Kidney (tissue), 13 donors: ENCODE measurements at regions not wholly inside any gene's neighbourhood (a gene's known extent, or its start where the extent isn't known, plus 50 kb on each side); places are given as distances from the start of the nearest gene placed in this dataset.

Experiments
- DNase-seq, 5 donors: peaks; one replicate each; pipeline ENCODE4 v3.0.0-alpha.2; 2013 to 2020
- FAIRE-seq: peaks from 2 replicates; lab custom pipeline; 2012; peaks lifted over from hg19 to GRCh38; lab: Jason Lieb, UNC
- H3K27ac ChIP-seq, 2 donors: one replicate each; pipeline ENCODE4 v1.7.0; 2013; ENCODE audit warnings: low read depth in 2 of 2, low read length in 2 of 2, inconsistent platforms in 1 of 2
- H3K27me3 ChIP-seq: one replicate; pipeline ENCODE4 v1.7.1; 2013; ENCODE audit warnings: low read length, inconsistent platforms; ENCODE audit not compliant: control insufficient read depth, insufficient read depth
- H3K36me3 ChIP-seq, 3 donors: one replicate each; pipeline versions ENCODE4 v1.7.0 to v1.7.1; 2013; ENCODE audit warnings: low read length in 3 of 3, control low read depth in 1 of 3, inconsistent platforms in 1 of 3; ENCODE audit not compliant: insufficient read depth in 3 of 3, control insufficient read depth in 2 of 3
- H3K4me1 ChIP-seq, 3 donors: one replicate each; pipeline versions ENCODE4 v1.7.0 to v1.7.1; 2013; ENCODE audit warnings: low read length in 3 of 3, inconsistent platforms in 1 of 3, low read depth in 1 of 3; ENCODE audit not compliant: control insufficient read depth in 2 of 3, insufficient read depth in 2 of 3
- H3K4me3 ChIP-seq, 3 donors: one replicate each; pipeline versions ENCODE4 v1.7.0 to v1.8.1; 2013; ENCODE audit warnings: low read length in 3 of 3, control low read depth in 1 of 3, inconsistent platforms in 1 of 3
- H3K9ac ChIP-seq, 3 donors: one replicate each; pipeline versions ENCODE4 v1.7.0 to v1.7.1; 2013; ENCODE audit warnings: low read length in 3 of 3, control low read depth in 1 of 3, inconsistent platforms in 1 of 3
- H3K9me3 ChIP-seq, 3 donors: one replicate each; pipeline versions ENCODE4 v1.7.0 to v1.7.1; 2013; ENCODE audit warnings: low read length in 3 of 3, control low read depth in 1 of 3, inconsistent platforms in 1 of 3; ENCODE audit not compliant: control insufficient read depth in 2 of 3, insufficient read depth in 1 of 3
- CTCF ChIP-seq: IDR thresholded peaks from 3 replicates; pipeline ENCODE4 v1.5.1; 2012; ENCODE audit warnings: mild to moderate bottlenecking, moderate library complexity, borderline replicate concordance; ENCODE audit not compliant: insufficient read depth; ENCODE audit errors: extremely low read depth
- intact Hi-C: fragments of 100-400 bp; cut with DNase I; formaldehyde crosslinking; loops from one replicate; pipeline ENCODE4 v1.11.1; 2022
- donor health status: control.
- donor health status: control.
- donor health status: control.
- donor health status: control.
- donor health status: control.
- donor health status: DM: yes; HTN: yes; CAD: no.
- donor health status: Normal renal cell carcinoma (clear cell type).

- FAIRE-seq, result no peak
- no peaks in the 10 kb centered on the region for H3K27me3 ChIP-seq
These were observed 162.8 kb downstream of the OSR1 start for GRCh38 chr2:19195661-19196060.

GRCh38 chr2:19189391-19189790 lies 169.0 kb downstream of the OSR1 start:
- Histone ChIP-seq H3K9ac (no peak overlapping the region), H3K9me3 (no peaks in the 10 kb centered on the region), H3K4me3 (no peak overlapping the region), H3K27ac (no peak overlapping the region), H3K36me3 (no peaks in the 10 kb centered on the region), H3K4me1 (no peaks in the 10 kb centered on the region), H3K27me3 (no peaks in the 10 kb centered on the region)
- intact Hi-C loops, result no loop called here
- TF ChIP-seq CTCF, result no peak
- DNase-seq (no peak), FAIRE-seq (no peak)

More at GRCh38 chr2:19195661-19196060, 162.8 kb downstream of the OSR1 start:
- Histone ChIP-seq H3K27ac (no peak overlapping the region), H3K4me3 (no peak overlapping the region), H3K9me3 (no peaks in the 10 kb centered on the region), H3K4me1 (no peaks in the 10 kb centered on the region), H3K36me3 (no peaks in the 10 kb centered on the region), H3K9ac (no peak overlapping the region)
- TF ChIP-seq CTCF, result no peak
- intact Hi-C loops, result no loop called here
- DNase-seq, result no peak

- H3K27ac ChIP-seq, result no peak overlapping the region
- no peaks in the 10 kb centered on the region for H3K9me3 ChIP-seq
- FAIRE-seq (no peak), DNase-seq (no peak)
- no peaks in the 10 kb centered on the region for H3K4me1 ChIP-seq
- intact Hi-C loops, result no loop called here
- H3K36me3 ChIP-seq, result no peaks in the 10 kb centered on the region
- no peak overlapping the region for H3K9ac ChIP-seq
- H3K4me3 ChIP-seq, result no peak overlapping the region
- no peaks in the 10 kb centered on the region for H3K27me3 ChIP-seq
- no peak for TF ChIP-seq CTCF
These were observed 171.0 kb downstream of the OSR1 start for GRCh38 chr2:19187323-19188020.

GRCh38 chr2:19185086-19185485 lies 173.3 kb downstream of the OSR1 start:
- H3K4me3 ChIP-seq, result no peak overlapping the region
- H3K27me3 ChIP-seq, result no peaks in the 10 kb centered on the region
- TF ChIP-seq CTCF, result no peak
- no peaks in the 10 kb centered on the region for H3K36me3 ChIP-seq
- no peak overlapping the region for H3K27ac ChIP-seq
- DNase-seq, result no peak
- FAIRE-seq, result no peak
- no peaks in the 10 kb centered on the region for H3K4me1 ChIP-seq
- intact Hi-C loops, result no loop called here
- no peaks in the 10 kb centered on the region for H3K9me3 ChIP-seq
- no peak overlapping the region for H3K9ac ChIP-seq
